Panc1 (cell line): ENCODE measurements at regions not wholly inside any gene's neighbourhood (a gene's known extent, or its start where the extent isn't known, plus 50 kb on each side); places are given as distances from the start of the nearest gene placed in this dataset.

Source experiments
- ATAC-seq: fragments of 200-7000 bp; cut with Tn5 transposase; 2 replicates; pipeline ENCODE4 v1.9.1; 2020; ENCODE audit warnings: mild to moderate bottlenecking, moderate library complexity
- BruUV-seq: library from RNA; stranded (reverse); fragments of 400-500 nt; replicated peaks from 2 replicates; lab custom pipeline; 2021; lab: Mats Ljungman, UMichigan
- CTCF ChIA-PET: fragments of 300-600 bp; sonication (Branson Sonifier 250); formaldehyde crosslinking; loops from one replicate; lab custom pipeline; 2022; ENCODE audit warnings: antibody characterized with exemption; lab: Charles Lee
- POLR2A ChIA-PET: fragments of 300-600 bp; sonication (Branson Sonifier 250); formaldehyde crosslinking; loops from one replicate; lab custom pipeline; 2022; ENCODE audit warnings: antibody characterized with exemption; lab: Charles Lee
- DNase-seq: peaks from one replicate; pipeline ENCODE4 v3.0.0-alpha.2; 2010; ENCODE audit warnings: low read depth, low spot score
- H3K27ac ChIP-seq: 2 replicates; pipeline ENCODE4 v1.5.1; 2011; ENCODE audit warnings: mild to moderate bottlenecking, low read length, inconsistent platforms
- H3K27me3 ChIP-seq: fragments of 200-500 bp; sonication (Bioruptor generic); 2 replicates; pipeline ENCODE4 v1.6.0; 2014; ENCODE audit warnings: low read length, inconsistent platforms; ENCODE audit not compliant: control insufficient read depth, insufficient read depth
- H3K36me3 ChIP-seq: fragments of 200-500 bp; sonication (Bioruptor generic); 2 replicates; pipeline ENCODE4 v1.5.1; 2014; ENCODE audit warnings: inconsistent platforms, mild to moderate bottlenecking, low read length, moderate library complexity; ENCODE audit not compliant: control insufficient read depth, insufficient read depth
- H3K4me1 ChIP-seq: 2 replicates; pipeline ENCODE4 v1.5.1; 2011; ENCODE audit warnings: inconsistent platforms, mild to moderate bottlenecking, low read length, moderate library complexity; ENCODE audit not compliant: control insufficient read depth, insufficient read depth
- H3K4me3 ChIP-seq, 2 experiments: 2 replicates each; pipeline ENCODE4 v1.5.1; 2011 to 2012; ENCODE audit warnings: low read depth in 2 of 2, low read length in 2 of 2, mild to moderate bottlenecking in 2 of 2, inconsistent platforms in 1 of 2, moderate library complexity in 1 of 2
- H3K9me3 ChIP-seq: fragments of 200-500 bp; sonication (Bioruptor generic); 2 replicates; pipeline ENCODE4 v1.5.1; 2014; ENCODE audit warnings: low read depth, mild to moderate bottlenecking, inconsistent platforms, low read length, moderate library complexity; ENCODE audit not compliant: control insufficient read depth, insufficient read depth
- POLR2AphosphoS5 ChIP-seq: IDR thresholded peaks from 2 replicates; pipeline ENCODE4 v1.6.1; 2012; ENCODE audit warnings: mild to moderate bottlenecking, low read depth, low read length, moderate library complexity
- SIN3A ChIP-seq: IDR thresholded peaks from 2 replicates; pipeline ENCODE4 v1.6.1; 2012; ENCODE audit warnings: low read depth, mild to moderate bottlenecking, low read length, moderate library complexity, borderline replicate concordance; ENCODE audit not compliant: insufficient read depth
- TCF7L2 ChIP-seq: IDR thresholded peaks from 2 replicates; pipeline ENCODE4 v1.6.1; 2011; ENCODE audit warnings: mild to moderate bottlenecking, low read depth, low read length, inconsistent platforms
- in situ Hi-C: cut with HindIII; loops from 2 replicates; pipeline ENCODE4 v1.10.0; 2016; ENCODE audit warnings: low sequenced_read_pairs, low pct_unique_long_range_greater_than_20kb
- intact Hi-C: fragments of 100-400 bp; cut with micrococcal nuclease; formaldehyde crosslinking; loops from one replicate; pipeline ENCODE4 v1.10.0; 2022; ENCODE audit not compliant: unreplicated experiment
- TF ChIP-seq, protein P1 (sequence below): fragments of 450-650 bp; IDR thresholded peaks from 2 replicates; pipeline ENCODE4 v1.5.1; 2017; ENCODE audit warnings: mild to moderate bottlenecking
- TF ChIP-seq, protein P2 (sequence below), 2 experiments: IDR thresholded peaks; 2 replicates each; pipeline ENCODE4 v1.6.1; 2011 to 2012; ENCODE audit warnings: low read depth in 2 of 2, control low read depth in 1 of 2, low read length in 1 of 2, mild to moderate bottlenecking in 1 of 2, moderate library complexity in 1 of 2; ENCODE audit not compliant: insufficient read depth in 1 of 2

DNA sequence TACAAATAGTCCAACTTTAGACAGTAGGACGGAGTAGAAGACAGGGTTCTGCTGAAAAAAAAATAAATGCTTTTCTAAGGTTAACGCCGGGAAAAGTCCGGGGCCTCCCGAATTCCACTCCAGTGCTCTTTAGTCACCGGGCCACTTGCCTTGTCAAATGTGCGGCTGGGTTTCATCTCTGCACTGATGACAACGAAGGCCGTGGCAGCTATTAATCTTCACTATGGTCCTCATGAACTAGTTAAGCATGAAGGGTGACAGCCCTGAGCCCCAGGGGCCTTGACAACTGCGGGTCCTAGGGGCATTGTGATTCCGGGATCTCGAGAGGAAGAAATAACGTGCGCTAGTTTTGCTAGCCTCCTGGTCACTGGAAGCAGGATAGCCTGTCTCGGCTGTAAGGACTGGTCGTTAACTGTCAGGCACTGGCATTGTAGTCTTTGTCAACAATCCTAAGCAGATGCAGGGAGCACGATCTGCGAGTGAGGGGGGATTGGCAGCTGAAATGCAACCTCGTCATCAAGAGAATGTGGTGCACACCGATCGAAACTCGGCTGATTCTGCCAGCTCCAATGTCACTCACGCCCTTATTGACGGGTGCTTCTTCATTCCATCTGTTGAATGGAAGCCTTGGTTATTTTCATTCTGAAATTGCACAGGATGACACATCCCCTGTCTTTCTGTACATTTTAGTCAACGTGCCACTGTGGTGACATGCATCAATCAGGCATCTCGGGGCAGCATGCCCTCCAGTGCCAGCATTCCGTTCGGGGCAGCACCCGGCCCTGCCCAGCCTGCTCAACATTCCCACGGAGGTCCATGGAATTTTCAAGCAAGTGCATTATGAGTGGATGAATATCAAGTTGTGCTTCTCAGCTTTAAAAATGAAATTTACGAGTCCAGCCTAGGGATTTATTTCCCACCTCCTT is 51.6 kb upstream of the MGMT start:
- H3K27ac ChIP-seq, result no peak overlapping the region
- intact Hi-C loops, result no loop called here
- no peak for ATAC-seq
- H3K9me3 ChIP-seq, result no peaks in the 10 kb centered on the region
- TF ChIP-seq SIN3A, result no peak
- TF ChIP-seq, protein P1, sequence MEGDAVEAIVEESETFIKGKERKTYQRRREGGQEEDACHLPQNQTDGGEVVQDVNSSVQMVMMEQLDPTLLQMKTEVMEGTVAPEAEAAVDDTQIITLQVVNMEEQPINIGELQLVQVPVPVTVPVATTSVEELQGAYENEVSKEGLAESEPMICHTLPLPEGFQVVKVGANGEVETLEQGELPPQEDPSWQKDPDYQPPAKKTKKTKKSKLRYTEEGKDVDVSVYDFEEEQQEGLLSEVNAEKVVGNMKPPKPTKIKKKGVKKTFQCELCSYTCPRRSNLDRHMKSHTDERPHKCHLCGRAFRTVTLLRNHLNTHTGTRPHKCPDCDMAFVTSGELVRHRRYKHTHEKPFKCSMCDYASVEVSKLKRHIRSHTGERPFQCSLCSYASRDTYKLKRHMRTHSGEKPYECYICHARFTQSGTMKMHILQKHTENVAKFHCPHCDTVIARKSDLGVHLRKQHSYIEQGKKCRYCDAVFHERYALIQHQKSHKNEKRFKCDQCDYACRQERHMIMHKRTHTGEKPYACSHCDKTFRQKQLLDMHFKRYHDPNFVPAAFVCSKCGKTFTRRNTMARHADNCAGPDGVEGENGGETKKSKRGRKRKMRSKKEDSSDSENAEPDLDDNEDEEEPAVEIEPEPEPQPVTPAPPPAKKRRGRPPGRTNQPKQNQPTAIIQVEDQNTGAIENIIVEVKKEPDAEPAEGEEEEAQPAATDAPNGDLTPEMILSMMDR, result no peak
- TF ChIP-seq, protein P2, sequence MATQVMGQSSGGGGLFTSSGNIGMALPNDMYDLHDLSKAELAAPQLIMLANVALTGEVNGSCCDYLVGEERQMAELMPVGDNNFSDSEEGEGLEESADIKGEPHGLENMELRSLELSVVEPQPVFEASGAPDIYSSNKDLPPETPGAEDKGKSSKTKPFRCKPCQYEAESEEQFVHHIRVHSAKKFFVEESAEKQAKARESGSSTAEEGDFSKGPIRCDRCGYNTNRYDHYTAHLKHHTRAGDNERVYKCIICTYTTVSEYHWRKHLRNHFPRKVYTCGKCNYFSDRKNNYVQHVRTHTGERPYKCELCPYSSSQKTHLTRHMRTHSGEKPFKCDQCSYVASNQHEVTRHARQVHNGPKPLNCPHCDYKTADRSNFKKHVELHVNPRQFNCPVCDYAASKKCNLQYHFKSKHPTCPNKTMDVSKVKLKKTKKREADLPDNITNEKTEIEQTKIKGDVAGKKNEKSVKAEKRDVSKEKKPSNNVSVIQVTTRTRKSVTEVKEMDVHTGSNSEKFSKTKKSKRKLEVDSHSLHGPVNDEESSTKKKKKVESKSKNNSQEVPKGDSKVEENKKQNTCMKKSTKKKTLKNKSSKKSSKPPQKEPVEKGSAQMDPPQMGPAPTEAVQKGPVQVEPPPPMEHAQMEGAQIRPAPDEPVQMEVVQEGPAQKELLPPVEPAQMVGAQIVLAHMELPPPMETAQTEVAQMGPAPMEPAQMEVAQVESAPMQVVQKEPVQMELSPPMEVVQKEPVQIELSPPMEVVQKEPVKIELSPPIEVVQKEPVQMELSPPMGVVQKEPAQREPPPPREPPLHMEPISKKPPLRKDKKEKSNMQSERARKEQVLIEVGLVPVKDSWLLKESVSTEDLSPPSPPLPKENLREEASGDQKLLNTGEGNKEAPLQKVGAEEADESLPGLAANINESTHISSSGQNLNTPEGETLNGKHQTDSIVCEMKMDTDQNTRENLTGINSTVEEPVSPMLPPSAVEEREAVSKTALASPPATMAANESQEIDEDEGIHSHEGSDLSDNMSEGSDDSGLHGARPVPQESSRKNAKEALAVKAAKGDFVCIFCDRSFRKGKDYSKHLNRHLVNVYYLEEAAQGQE (IDR thresholded peaks at IDR 0.05; ENCODE audit: insufficient read depth in 1 of 2, low read depth in 2 of 2, low read length in 1 of 2), result no peak
- TF ChIP-seq TCF7L2, result no peak
- TF ChIP-seq POLR2AphosphoS5, result no peak
- no peak overlapping the region for H3K4me3 ChIP-seq
- no peaks in the 10 kb centered on the region for H3K36me3 ChIP-seq
- ChIA-PET CTCF (no interaction called here), POLR2A (no interaction called here)
- H3K27me3 ChIP-seq, result peaks cover 23% of the 10 kb centered on the region
- H3K4me1 ChIP-seq, result no peaks in the 10 kb centered on the region
- no peak for DNase-seq
- BruUV-seq, result no TSS peak
- in situ Hi-C loops, result no loop called here

DNA sequence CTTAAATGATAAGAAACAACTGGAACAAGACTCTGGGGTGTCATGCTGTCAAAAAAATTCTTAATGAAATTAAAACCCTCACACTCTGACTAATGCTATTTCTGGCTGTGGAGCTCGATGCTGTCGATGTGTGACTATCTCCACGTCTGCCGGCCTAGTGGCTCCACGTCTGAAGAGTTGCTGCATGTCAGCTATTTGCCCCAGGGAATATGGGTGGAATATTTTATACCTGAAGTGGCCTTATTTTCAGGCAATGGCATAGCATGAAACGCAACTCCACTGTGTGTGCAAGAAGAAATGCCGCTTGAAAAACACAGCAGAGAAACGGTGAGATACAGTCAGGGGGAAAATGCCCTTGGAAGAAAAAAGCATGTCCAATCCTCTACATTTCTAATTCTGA is 50.9 kb upstream of the MGMT start:
- no peak for DNase-seq
- ChIA-PET CTCF (no interaction called here), POLR2A (no interaction called here)
- TF ChIP-seq, protein P2 (IDR thresholded peaks at IDR 0.05; ENCODE audit: insufficient read depth in 1 of 2, low read depth in 2 of 2, low read length in 1 of 2), result no peak
- TF ChIP-seq TCF7L2 (no peak), POLR2AphosphoS5 (no peak), SIN3A (no peak)
- TF ChIP-seq, protein P1, result no peak
- Histone ChIP-seq H3K9me3 (no peaks in the 10 kb centered on the region), H3K4me3 (no peak overlapping the region), H3K4me1 (no peaks in the 10 kb centered on the region), H3K36me3 (no peaks in the 10 kb centered on the region), H3K27me3 (peaks cover 23% of the 10 kb centered on the region), H3K27ac (no peak overlapping the region)
- ATAC-seq, result no peak
- no TSS peak for BruUV-seq
- intact Hi-C loops, result no loop called here
- in situ Hi-C loops, result no loop called here
